DMS114 treated with DMSO at 0.1 percent for 48 hours (cell line): ENCODE measurements at regions not wholly inside any gene's neighbourhood (a gene's known extent, or its start where the extent isn't known, plus 50 kb on each side); places are given as distances from the start of the nearest gene placed in this dataset.
"Not testable (repeated sequence)": the region's sequence is repeated elsewhere in the genome, so short reads cannot be mapped to it uniquely, and the experiment has no call there.

Experiments used
- DNase-seq: peaks from one replicate; lab custom pipeline; 2025; ENCODE audit not compliant: unreplicated experiment; lab: John Stamatoyannopoulos, UW

GRCh38 chr18:14460364-14460763 lies 83.0 kb downstream of the POTEC start:
- not testable (repeated sequence) for DNase-seq

DNA sequence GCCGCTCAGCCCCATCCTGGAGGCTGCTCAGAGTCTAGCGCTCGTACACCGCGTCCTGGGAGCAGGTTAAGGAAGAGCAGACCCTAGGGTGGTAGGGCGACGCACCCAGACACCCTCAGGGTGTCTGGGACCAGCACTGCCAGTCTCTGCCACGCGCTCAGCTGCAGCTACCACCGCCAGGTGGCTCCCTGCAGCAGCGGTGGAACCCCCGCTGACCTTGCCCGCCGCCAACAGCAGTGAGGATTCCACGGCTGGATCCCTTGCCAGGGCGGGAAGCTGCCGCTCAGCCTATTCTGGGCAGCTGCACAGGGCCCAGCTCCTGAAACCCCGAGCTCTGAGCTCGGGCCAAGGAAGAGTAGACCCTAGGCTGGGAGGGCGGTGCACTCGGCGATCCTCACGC lies 83.6 kb downstream of the POTEC start:
- not testable (repeated sequence) for DNase-seq

DNA sequence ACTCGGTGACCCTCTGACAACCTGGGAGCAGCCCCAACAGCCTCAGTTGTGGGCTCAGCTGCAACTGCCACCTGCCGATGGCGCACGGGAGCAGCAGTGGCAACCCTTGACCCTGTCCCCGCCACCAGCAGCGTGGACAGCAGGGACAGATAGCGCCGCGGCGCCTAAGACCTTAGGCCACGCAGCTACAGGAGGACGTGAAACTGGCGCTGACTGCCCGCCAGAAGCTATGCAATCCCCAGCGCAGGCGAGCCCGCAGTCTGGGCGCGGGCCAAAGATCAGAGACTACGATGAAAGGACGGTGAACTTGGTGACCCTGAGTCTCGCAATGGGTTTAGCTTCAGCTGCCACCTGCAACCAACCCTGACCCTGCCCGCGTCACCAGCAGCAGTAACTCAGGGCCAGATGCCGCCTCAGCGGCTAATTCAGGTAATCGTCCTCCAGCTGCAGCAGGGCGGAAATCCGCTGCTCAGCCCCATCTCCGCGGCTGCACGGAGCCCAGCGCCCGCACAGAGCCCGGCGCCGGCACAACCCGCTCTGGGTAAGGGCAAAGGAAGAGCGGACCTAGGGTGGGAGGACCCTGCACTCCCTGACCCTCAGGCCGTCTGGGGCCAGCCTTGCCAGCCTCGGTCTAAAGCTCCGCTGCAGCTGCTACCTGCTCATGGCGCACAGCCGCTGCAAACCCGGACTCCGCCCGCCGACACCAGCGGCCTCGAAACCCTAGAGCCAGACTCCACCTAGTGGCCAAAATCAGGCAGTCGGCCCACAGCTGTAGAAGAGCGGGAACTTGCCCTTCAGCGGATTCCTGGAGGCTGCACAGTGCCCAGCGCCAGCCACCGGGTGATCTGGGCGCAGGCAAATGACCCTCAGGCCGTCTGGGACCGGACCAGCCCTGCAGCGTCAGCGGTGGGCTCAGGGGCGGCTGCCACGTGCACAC lies 85.1 kb downstream of the POTEC start:
- DNase-seq, result not testable (repeated sequence)

GRCh38 chr18:14450637-14451009 lies 92.8 kb downstream of the POTEC start:
- not testable (repeated sequence) for DNase-seq

DNA sequence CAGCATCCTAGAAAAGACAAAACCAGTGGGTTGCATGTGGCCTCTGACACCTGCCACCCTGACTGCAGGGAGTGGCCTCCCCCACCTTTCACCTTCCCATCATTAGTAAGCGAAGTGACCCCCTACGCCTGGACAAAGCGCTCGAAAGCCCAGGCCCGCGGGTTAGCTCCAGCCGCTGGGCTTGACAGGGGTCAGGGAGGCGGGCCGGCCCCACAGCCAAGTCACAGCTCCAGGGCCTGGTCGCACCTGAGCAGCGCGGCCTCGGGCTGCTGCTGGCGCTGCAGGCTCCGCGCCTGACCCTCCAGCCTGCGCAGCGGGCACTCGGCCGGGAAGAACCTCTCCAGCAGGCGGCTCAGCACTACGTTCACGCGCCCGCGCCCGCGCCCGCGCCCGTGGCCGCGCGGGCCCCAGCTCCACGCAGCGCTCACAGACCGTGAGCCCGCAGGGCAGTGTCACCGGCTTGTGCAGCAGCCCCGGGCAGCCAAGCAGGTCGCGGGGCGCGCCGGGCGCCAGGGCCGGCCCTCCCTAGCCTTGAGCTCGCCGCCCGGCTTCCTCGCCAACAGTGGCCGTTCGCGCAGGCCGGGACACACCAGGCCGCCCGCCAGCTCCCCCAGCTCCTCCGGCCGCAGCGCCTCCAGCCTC lies 93.3 kb downstream of the POTEC start:
- not testable (repeated sequence) for DNase-seq

GRCh38 chr18:14449062-14449461 lies 94.3 kb downstream of the POTEC start:
- not testable (repeated sequence) for DNase-seq

GRCh38 chr18:14447715-14448114 lies 95.7 kb downstream of the POTEC start:
- DNase-seq, result not testable (repeated sequence)

- not testable (repeated sequence) for DNase-seq
These were observed 107.9 kb downstream of the POTEC start for GRCh38 chr18:14435460-14435859.

DNA sequence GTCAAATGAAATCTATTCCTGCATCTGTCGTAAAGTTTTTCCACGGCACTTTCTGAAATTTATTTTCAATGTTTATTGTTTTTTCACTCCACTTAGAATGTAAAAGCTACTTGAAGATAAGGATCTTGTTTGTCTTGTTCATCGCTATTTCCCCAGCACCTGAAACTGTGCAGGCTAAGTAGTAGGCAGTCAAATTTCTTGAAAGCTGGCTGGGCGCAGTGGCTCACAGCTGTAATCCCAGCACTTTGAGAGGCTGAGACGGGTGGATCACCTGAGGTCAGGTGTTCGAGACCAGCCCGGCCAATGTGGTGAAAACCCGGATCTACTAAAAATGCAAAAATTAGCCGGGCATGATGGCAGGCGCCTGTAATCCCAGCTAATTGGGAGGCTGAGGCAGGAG lies 111.0 kb downstream of the POTEC start:
- DNase-seq, result not testable (repeated sequence)

DNA sequence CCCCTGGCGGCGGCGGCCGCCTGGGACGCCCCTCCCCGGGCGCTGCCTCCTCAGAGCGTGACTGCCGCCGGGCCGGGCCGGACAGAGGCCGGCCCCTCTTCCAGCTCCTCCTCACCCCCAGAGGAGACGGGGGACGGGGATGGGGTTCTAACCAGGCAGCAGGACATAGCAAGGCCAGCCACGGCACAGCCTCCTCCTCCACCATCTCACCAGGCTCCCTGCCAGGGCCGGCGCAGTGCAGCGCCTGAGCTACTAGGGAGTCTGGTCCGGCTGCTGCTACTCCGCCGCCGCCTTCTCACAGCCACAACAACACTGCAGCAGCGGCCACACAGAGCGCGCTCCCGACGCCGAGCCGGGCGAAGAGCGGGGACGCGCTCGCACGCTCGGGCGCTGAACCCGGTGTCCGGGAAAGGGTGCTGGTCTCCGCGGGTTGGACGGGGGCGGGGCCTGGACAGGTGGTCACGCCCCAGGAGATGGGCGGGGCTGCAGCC lies 112.3 kb downstream of the POTEC start:
- DNase-seq, result peak; percentile 36

DNA sequence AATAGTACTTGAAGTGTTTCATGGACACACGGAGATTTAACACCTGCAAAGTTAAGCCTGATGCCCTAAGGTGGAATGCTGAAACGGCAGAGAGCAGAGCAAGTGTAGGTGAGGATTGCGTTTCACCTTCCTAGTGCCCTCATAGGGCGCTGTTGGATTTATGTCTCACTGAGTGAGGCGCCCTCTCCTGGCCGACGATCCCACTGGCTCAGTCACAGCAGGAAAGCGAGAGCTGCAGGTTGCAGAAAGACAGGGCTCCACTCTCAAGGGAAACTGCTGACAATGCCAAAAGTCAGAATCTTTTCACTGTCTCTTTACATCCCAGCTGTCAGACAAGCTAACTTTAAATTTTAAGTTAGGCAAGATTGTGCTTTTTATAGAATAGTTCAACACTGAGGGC lies 127.6 kb downstream of the POTEC start:
- not testable (repeated sequence) for DNase-seq

- DNase-seq, result not testable (repeated sequence)
These were observed 128.0 kb downstream of the POTEC start for GRCh38 chr18:14415399-14415798.

DNA sequence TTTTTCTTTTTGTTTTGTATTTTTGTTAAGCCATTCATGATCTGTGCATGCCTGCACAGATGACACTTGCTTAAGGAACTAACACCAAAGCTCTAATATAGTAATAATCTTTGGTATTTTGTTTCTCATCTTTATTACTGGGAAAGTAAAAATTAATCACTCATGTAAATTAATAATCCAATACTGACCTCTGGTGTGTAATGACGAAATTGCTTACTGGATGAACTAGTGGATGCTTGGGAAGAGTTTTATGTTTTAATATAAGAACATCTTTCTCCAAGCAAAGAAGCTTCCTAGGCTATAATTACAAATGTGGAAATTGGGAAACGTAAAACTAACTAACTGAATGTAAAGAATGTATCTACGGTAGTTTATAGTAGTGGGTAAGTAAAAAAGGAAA lies 147.9 kb downstream of the POTEC start:
- peak; percentile 2 for DNase-seq

GRCh38 chr18:14393563-14394103 lies 149.8 kb downstream of the POTEC start:
- DNase-seq, result not testable (repeated sequence)

GRCh38 chr18:14392604-14393003 lies 150.8 kb downstream of the POTEC start:
- not testable (repeated sequence) for DNase-seq

- not testable (repeated sequence) for DNase-seq
These were observed 158.4 kb downstream of the POTEC start for GRCh38 chr18:14384961-14385360.

DNA sequence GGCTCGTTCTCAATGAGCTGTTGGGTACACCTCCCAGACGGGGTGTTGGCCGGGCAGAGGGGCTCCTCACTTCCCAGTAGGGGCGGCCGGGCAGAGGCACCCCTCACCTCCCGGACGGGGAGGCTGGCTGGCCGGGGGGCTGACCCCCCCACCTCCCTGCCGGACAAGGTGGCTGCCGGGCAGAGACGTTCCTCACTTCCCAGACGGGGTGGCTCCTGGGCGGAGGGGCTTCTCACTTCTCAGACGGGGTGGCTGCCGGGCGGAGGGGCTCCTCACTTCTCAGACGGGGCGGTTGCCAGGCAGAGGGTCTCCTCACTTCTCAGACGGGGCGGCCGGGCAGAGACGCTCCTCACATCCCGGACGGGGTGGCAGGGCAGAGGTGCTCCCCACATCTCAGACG lies 160.7 kb downstream of the POTEC start:
- DNase-seq, result not testable (repeated sequence)

- not testable (repeated sequence) for DNase-seq
These were observed 163.9 kb downstream of the POTEC start for GRCh38 chr18:14379489-14379888.

DNA sequence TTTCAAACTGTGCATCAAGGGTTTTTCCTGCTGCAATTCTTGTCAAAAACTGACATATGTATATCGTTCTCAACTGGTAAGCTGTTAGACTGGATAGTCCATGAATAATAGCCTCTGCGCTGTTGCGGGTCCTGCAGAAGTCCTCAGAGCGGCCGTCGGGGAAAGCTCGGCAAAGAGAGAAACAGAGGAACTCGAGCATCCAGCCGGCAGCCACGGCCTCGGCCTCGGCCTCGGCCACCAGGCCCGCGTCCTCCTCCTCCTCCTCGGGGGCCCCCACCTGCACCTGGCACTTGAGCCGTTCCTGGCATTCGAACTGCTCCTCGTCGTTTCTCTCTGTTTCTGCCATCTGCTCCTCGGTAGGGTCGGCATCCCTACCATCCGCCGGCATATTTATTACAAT lies 165.0 kb downstream of the POTEC start:
- not testable (repeated sequence) for DNase-seq

DNA sequence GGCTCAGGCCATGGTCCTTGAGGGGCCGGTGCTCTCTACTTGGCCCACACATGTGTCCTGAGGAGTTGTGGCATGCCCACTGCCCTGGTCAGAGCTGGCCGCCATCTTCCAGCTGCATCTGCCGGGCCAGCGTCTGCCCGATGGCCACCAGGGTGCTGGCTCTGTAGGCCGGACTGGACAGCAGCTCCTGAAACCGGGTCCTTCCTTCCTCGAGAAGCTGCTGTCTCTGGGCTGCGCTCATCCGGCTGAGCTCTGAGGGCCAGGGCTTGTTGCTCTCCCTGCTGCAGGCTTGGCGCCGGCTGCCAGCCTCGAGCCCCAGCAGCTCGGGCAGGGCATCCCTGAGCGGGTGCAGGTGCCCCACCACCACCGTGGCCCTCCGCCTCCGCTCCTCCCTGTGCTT lies 182.1 kb downstream of the POTEC start:
- not testable (repeated sequence) for DNase-seq

DNA sequence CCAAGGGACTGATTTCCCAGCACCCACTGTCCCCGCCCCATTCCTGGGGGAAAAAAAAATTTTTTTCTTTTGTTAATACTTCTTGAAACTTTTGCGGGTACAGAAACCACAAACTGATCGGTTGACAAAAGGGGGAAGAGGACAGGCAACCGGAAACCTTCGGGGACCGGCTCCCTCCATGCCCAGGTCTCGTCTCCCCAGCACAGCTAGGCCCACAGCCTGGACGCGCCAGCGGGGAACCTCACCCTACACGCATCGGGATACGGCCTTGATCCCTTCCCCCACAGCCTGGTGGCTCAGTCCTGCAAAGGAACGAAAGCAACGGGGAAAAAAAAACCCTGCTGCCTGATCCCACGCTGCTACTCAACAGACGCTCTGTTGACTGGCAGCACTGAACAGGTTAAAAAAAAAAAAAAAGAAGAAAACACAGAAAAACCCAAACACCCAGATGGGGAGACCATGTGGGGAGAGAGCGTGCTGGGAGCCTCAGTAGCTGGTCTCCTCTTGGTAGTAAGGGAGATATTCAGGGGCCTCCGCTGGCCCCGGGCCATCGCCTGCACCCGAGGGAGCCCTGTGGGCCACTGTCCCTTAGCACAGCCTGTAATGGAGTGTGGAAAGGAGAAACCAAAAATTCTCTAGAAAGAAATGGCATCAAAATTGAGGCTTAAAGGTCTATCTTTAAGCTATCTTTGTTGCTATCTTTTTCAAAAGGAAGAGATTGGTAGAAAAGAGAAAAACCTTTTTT lies 185.7 kb downstream of the POTEC start:
- DNase-seq, result not testable (repeated sequence)
